CD4-positive, alpha-beta T cell treated with Interferon alpha-2 for 1 hour (primary cell): ENCODE measurements at regions not wholly inside any gene's neighbourhood (a gene's known extent, or its start where the extent isn't known, plus 50 kb on each side); places are given as distances from the start of the nearest gene placed in this dataset.
"Not testable (repeated sequence)": the region's sequence is repeated elsewhere in the genome, so short reads cannot be mapped to it uniquely, and the experiment has no call there.

Experiments used
- DNase-seq, 2 donors: peaks; one replicate each; pipeline ENCODE4 v3.0.0-alpha.2; 2020 to 2022

GRCh38 chr2:180694445-180695421 lies 285.7 kb upstream of the UBE2E3 start:
- no peak for DNase-seq

GRCh38 chr2:180692322-180692721 lies 288.1 kb upstream of the UBE2E3 start:
- no peak for DNase-seq

- DNase-seq: not testable (repeated sequence)
These were observed 288.6 kb upstream of the UBE2E3 start for GRCh38 chr2:180691855-180692223.

DNA sequence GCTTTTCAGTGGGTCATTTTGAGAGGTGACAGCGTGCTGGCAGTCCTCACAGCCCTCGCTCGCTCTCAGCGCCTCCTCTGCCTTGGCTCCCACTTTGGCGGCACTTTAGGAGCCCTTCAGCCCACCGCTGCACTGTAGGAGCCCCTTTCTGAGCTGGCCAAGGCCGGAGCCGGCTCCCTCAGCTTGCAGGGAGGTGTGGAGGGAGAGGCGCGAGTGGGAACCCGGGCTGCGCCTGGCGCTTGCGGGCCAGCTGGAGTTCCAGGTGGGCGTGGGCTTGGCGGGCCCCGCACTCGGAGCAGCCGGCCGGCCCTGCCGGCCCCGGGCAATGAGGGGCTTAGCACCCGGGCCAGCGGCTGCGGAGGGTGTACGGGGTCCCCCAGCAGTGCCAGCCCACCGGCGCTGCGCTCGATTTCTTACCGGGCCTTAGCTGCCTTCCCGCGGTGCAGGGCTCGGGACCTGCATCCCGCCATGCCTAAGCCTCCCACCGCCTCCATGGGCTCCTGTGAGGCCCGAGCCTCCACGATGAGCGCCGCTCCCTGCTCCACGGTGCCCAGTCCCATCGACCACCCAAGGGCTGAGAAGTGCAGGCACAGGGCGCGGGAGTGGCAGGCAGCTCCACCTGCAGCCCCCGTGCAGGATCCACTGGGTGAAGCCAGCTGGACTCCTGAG lies 289.1 kb upstream of the UBE2E3 start:
- not testable (repeated sequence) for DNase-seq

DNA sequence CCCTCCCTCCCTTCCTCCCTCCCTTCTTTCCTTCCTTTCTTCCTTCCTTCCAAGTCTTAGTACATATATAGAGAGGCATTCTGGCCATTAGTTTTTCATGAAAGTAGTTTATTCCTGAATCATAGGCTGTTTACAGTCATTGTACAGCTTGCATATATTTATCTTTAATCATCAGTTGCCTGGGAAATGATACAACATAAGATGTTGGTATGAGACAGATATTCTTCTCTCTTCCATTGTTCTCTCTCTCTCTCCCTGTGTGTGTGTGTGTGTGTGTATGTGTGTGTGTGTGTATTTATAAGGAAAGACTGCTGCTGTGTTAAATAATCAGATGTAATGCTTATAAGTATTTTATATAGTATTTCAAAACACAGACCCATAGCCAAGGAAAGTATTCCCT lies 289.8 kb upstream of the UBE2E3 start:
- no peak for DNase-seq

DNA sequence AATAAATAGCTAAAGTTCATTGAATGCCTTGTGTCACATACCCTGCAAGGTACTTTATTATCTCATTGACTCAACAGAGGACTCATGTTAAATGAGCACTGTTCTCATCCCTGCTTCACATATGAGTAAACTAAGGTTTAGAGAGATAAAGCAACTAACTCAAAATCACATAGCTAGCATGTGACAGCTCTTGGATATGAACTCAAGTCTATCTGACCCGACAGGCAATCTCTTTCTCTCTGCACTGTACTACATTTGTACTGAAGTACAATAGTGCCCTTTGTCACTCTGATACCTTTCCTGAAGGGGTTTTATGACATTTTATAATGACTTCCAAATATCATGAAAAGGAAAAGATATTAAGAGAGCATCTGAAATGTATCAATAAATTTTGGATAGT lies 297.5 kb upstream of the UBE2E3 start:
- no peak for DNase-seq

DNA sequence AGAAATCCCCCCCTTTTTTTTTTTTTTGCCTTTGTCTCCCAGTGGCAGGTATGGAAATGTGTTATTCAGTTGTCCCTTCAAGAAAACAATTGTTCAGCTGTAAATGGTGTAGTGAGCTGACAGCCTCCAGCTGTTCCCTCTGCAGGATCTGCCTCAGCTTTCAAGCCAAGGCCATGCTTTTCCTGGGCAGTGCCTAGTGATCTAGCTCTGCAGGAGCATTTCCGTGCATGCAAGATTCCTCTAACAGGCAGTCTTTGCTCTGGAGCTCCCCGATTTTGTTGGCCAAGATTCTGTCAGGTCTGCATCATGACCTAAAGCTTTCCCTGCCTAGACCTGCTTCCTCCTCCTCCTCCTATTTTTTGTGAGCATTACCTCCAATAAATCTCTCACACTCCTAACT lies 300.7 kb upstream of the UBE2E3 start:
- no peak for DNase-seq

DNA sequence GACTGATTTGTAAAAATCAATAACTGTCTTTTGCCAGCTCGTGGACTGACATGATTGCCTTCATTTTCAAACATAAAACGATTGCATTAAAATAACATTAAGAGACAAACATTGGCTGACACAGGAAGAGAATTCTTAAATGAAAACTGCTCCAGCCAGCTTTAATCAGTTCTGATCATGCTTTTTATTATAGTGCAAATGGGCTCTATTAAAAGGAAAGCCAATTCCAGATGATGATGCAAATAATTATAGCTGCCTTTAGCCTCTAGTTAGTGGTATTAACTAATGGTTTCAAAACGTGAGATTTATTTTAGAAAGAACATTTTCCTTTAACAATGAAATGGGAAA lies 301.8 kb upstream of the UBE2E3 start:
- DNase-seq: no peak

DNA sequence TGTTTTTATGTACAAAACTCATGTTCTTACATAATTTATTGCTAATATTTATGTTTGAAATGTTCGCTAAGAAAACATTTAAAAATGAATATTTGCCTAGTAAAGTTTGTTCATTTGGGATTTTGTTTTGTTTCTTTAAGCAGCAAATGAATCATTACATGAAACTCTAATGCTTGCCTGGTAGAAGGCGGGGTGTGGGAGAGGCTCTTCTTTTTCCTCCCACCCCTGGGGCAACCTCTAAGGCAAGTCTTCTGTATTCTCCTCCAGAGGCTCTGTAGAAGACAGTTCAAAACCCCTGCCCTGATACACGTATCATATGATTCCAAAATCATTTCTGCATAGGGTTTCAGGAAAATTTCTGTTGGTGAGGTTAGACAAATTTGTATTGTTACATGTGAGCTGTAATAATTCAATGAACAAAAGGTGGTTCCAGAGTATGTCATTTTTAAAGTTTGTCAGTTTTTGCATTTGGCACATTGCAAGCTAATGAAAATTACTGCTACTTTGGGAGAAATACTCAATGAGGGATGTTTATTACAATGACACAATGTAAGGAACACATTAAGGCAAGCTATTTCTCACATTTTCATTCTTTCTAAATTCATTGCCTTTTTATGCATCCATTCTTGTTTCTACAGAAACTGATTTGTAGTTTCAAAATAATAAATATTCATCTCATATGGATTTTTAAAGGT lies 302.3 kb upstream of the UBE2E3 start:
- no peak for DNase-seq

GRCh38 chr2:180677200-180677599 lies 303.2 kb upstream of the UBE2E3 start:
- DNase-seq: no peak

DNA sequence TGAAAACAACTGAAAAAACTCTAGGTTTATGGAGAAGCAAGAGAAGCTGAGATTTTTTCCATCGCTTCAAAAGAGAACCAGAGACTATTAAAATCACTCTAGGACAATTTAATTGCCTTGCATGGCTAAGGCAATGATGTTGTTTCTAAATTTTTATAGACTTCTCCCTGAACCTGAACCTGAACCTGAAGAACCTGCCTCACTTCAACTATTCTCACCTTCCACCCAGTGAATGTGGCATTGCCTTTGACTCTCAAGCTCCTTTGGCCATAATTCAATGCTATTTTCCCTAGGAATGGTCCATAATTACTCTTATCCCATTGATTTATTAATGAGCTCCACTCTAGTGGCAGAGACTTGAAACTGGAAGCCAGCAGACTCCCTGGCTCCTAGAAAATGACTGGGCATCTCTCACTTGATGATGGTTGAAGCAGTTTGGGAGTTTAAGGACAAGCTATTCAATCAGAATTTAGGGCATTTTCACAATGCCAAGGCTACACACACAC lies 303.8 kb upstream of the UBE2E3 start:
- DNase-seq: no peak

DNA sequence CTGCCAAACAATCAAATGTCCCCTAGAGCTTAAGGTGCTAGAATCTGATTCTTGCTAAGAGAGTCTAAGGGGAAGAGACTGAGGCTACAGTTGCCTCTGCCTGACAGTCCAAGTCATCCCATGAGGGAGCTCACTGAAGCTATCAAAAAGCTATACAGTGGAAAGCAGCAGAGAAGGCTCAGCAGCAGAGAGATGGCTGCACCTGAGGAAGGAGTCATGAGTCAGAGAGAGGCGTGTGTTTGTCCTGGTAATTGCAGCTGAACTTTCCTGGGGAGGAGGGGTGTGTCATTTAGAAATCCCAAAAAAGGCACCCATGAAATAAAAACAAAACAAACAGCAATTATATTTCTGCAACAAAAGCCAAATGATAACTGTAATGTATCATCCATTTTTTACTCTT lies 305.2 kb upstream of the UBE2E3 start:
- no peak for DNase-seq

DNA sequence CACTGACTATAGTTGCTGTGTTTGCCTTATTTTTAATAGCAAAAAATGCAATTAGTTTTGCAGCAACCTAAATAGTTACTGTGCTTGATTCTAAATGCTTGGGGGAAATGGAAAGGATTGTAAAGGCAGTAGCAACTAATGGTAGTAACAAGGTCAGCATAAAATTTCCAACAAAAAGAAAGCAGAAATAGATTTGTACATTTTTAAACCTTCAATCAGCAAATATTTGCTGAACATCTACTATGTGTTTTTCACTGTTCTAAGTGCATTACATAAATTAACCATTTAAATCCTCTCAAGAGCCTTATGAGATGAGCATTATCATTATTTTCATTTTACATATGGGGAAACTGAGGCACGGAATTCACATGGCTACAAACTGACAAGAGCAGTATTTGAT lies 308.0 kb upstream of the UBE2E3 start:
- DNase-seq: no peak

DNA sequence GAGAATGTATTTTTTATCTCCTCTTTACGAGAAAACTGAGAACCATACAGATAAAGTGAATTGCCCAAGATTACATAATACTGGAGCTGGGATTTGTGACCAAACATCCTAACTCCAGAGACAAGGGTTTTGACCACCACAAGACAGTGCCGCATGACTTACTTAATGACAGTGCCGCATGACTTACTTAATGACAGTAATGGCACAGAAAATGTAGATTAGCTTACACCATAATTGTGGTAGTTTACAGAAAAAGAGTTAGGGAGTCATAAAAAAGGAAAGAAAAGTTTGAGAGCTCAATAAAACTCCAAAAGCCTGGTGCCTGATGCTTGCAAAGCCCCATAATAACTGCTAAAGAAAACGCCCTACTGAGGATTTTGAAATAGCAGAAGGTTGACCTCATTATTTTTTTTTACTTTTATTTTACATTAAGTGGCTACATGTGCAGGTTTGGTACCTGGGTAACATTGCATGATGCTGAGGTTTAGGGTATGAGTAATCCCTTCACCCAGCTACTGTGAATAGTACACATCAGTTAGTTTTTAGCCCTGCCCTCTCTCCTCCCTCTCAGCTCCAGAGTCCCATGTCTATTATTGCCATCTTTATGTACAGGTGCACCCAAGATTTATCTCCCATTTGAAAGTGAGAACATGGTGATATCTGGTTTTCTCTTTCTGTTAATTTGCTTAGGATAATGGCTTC lies 310.0 kb upstream of the UBE2E3 start:
- DNase-seq: no peak

GRCh38 chr2:180669016-180669415 lies 311.4 kb upstream of the UBE2E3 start:
- no peak for DNase-seq

DNA sequence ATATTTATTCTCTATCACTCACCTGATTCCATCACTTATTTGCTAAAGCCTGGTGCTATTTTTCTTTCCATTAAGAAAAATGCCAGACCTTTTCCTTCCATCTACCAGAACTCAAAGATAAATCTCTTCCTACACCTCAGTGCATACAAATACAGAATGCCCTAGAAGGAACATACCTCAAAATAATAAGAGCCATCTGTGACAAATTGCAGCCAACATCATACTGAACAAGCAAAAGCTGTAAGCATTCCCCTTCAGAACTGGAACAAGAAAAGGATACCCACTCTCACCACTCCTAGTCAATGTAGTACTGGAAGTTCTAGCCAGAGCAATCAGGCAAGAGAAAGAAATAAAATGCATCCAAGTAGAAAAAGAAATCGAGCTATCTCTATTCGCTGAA lies 315.9 kb upstream of the UBE2E3 start:
- DNase-seq: no peak

DNA sequence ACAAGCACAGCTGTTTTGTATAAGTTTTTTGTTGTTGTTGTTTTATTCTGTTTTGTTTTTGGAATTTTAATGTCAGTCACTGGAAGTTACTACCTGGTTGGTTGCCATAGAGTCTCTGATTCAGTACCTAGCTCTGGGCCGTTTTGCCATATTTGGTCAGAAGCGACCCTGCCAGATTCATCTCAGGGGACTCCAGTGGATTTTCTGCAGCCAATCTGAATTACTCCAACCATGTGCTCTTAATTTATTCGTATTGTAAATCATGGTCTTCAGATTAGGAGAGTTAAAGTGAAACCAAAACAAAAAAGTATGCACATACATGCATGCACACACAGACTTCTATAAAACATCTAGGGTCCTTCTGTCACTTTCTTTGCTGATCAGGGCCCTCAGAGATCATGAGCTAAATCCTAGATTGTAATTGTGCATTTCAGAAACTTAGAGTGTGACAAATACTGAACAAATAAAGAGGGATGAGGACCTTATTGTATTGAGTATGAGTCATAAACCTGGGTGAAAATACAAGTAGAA lies 317.4 kb upstream of the UBE2E3 start:
- no peak for DNase-seq

DNA sequence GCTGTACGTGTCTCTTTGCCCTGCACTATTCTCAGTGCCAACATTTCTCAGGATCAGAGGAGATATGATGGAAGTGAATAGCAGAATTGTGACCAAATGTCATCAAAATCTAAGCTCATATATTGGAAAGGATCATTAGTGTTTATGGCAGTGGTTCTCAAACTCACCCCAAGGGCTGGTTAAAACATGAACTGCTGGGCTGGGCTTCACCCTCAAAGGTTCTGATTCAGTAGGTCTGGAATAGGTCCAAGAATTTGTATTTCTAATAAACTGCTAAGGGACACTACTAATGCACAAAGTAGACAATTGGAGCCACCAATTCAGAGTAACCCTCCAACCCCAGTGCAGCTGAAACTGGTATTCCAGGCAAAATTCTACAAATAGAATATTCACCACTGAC lies 317.9 kb upstream of the UBE2E3 start:
- DNase-seq: no peak

DNA sequence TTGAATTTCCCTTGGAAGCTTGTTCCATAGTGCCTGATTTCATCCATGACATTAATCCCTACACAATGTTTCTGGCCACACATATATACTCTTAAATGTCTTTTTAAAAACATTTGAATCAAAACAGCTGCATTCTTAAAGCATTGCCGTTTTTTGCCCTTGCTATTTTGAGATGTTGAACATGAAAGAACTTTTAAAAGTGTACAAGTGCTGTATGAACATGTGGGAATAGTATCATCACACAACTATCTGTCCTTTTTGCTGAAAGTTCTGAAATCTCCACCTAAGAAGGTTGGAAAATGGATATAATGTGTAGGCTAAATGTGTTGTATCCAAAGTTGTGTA lies 318.7 kb upstream of the UBE2E3 start:
- DNase-seq: no peak

DNA sequence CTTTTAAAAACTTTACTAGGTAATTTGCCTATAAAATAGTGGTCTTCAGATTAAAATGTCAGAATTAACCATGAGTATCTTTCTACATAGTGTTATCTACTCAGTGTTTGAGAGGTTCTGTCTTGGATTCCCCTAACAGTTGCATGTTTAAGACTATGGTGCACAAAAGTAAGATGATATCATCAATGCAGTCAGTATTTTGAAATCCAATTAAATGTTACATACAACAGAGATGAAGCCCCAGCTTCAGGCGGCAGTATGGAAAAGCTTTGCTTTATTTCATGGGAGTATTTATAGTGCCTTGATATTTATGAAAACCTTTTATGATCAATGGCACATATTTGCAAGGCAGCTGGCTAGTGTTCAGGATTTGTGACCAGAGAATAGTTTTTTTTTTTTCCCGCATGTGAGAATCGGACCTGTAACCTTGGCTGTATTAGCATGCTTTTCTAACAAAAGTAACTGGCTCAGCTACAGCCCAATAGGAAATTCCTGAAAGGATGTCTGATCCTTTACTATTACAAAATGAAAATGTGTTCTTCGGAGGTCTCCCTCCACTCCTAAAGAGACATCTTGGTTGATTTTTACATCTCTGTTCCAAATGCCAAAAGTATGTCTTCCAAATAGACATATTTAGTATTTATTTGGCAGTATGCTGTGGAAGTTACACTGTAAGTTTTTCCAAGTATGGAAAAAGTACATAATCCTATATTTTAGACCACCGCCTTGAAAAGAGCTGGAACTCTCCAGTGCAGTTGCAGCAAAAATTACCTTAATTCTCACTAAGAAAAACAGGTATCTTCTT lies 319.3 kb upstream of the UBE2E3 start:
- no peak for DNase-seq

DNA sequence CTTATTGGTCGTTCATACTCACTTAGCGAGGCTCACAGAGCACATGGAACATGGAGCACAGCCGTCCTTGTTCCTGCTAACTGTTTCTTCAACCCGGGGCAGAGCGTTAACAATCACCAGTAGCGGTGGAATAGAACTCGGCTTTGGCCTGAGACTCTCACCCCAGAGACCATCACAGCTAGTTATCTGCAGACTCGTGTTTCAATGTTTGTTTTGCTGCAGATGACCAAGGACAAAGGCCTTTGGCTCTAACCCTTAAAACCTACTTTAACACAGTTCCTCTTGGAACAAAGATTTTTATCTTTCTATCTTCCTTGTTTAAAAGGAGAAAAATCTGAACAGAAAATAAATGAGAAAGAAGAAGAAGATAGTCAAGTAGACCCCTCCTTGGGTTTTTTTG lies 320.2 kb upstream of the UBE2E3 start:
- DNase-seq: no peak

GRCh38 chr2:180657054-180657453 lies 323.4 kb upstream of the UBE2E3 start:
- DNase-seq: no peak
